Rectal smooth muscle tissue (tissue), 1 donor: ENCODE measurements at regions not wholly inside any gene's neighbourhood (a gene's known extent, or its start where the extent isn't known, plus 50 kb on each side); places are given as distances from the start of the nearest gene placed in this dataset.
"Not testable (repeated sequence)": the region's sequence is repeated elsewhere in the genome, so short reads cannot be mapped to it uniquely, and the experiment has no call there.

ENCODE experiments used
- H3K27ac ChIP-seq: one replicate; pipeline ENCODE4 v1.7.0; 2013; ENCODE audit warnings: low read depth, low read length, inconsistent platforms
- H3K27me3 ChIP-seq: one replicate; pipeline ENCODE4 v1.7.0; 2013; ENCODE audit warnings: low read length; ENCODE audit not compliant: control insufficient read depth, insufficient read depth
- H3K36me3 ChIP-seq: one replicate; pipeline ENCODE4 v1.7.0; 2013; ENCODE audit warnings: low read length; ENCODE audit not compliant: control insufficient read depth, insufficient read depth
- H3K4me1 ChIP-seq: one replicate; pipeline ENCODE4 v1.7.0; 2013; ENCODE audit warnings: low read length; ENCODE audit not compliant: control insufficient read depth, insufficient read depth
- H3K4me3 ChIP-seq: one replicate; pipeline ENCODE4 v1.7.0; 2013; ENCODE audit warnings: low read length
- H3K9ac ChIP-seq: one replicate; pipeline ENCODE4 v1.7.0; 2013; ENCODE audit warnings: low read length

GRCh38 chr6:97712751-97713150 lies 429.7 kb upstream of the MMS22L start:
- Histone ChIP-seq H3K9ac (no peak overlapping the region), H3K27me3 (no peaks in the 10 kb centered on the region)

DNA sequence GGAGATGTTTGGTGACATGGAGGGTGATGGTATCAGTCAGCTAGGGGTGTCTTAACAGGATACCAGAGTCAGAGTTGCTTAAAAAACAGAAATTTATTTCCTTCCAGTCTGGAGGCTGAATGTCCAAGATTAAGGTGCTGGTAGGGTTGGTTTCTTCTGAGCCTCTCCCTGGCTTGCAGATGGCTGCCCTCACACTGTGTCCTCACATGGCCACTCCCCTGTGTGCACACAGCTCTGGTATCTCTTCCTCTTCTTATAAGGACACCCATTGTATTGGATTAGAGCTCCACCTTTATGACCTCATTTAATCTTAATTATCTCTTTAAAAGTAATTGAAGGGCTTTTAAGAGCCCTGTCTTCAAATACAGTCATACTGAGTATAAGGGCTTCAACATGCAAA lies 431.8 kb upstream of the MMS22L start:
- no peaks in the 10 kb centered on the region for H3K27me3 ChIP-seq
- no peak overlapping the region for H3K27ac ChIP-seq
- no peaks in the 10 kb centered on the region for H3K4me1 ChIP-seq
- no peak overlapping the region for H3K4me3 ChIP-seq
- H3K36me3 ChIP-seq, result no peaks in the 10 kb centered on the region
- H3K9ac ChIP-seq, result no peak overlapping the region

More at GRCh38 chr6:97712751-97713150, 429.7 kb upstream of the MMS22L start:
- Histone ChIP-seq H3K4me1 (no peaks in the 10 kb centered on the region), H3K27ac (no peak overlapping the region), H3K36me3 (no peaks in the 10 kb centered on the region), H3K4me3 (no peak overlapping the region)

- Histone ChIP-seq H3K9ac (no peak overlapping the region), H3K4me1 (no peaks in the 10 kb centered on the region), H3K36me3 (no peaks in the 10 kb centered on the region), H3K27me3 (no peaks in the 10 kb centered on the region), H3K27ac (no peak overlapping the region), H3K4me3 (no peak overlapping the region)
These were observed 434.1 kb upstream of the MMS22L start for GRCh38 chr6:97717086-97717485.

DNA sequence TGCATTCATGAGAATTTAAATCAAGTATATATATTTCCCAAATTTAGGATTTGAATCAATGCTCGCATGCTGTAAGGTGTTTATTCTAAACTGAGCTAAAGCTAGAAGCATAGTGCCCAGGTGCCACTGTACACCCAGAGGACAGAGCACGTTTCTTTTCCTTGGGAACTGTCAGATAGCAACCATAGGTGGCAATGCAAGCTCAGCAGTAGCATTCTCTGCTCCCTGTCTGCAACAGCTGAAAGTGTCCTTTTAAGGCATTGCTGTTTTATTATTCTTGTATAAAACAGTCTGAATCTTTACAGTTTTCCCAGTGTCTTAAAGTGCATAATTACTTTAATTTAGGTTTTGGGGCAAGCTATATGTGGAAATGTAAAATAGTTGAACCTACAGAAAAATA lies 443.4 kb upstream of the MMS22L start:
- H3K4me3 ChIP-seq, result no peak overlapping the region
- no peak overlapping the region for H3K9ac ChIP-seq
- H3K4me1 ChIP-seq, result no peaks in the 10 kb centered on the region
- no peaks in the 10 kb centered on the region for H3K36me3 ChIP-seq
- no peak overlapping the region for H3K27ac ChIP-seq
- H3K27me3 ChIP-seq, result no peaks in the 10 kb centered on the region

DNA sequence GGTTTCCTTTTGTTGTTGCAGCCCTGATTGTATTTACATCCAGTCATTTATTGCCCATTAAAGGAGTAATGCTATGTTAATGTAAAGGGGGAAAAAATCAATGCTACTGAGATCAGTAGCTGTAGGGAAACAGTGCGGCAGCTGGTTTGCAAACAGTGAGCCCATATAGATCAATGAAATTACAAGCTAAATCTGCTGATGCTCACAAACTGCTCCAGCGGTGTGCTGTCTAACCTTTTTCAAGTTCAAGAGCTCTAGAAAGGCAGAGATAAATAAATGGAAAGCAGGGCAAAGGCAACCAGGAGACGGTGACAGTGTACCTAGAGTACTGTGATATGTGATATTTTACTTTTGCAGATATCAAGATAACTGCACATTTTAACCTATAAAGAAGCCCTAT lies 449.0 kb upstream of the MMS22L start:
- no peaks in the 10 kb centered on the region for H3K36me3 ChIP-seq
- H3K4me1 ChIP-seq, result no peaks in the 10 kb centered on the region
- H3K9ac ChIP-seq, result no peak overlapping the region
- H3K27ac ChIP-seq, result no peak overlapping the region
- no peaks in the 10 kb centered on the region for H3K27me3 ChIP-seq
- no peak overlapping the region for H3K4me3 ChIP-seq

DNA sequence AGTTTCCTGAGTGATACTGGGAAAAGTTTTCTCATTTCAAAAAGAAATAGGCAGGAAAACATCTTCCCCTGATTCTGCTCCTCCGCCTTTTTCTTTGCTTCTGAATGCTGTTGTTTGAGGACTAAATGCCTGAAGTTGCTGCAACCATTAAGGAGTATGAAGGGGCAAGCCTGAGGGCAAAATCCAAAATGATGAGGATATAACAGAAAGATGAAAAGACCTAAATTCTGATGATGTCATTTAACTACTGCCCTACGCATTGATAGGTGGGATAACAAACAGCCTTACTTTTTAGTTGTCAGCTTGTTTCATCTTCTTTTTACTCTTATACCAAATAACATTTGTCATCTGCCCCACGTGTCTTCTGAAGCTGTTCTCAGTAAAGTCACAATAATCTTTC lies 474.6 kb upstream of the MMS22L start:
- Histone ChIP-seq H3K36me3 (no peaks in the 10 kb centered on the region), H3K4me1 (no peaks in the 10 kb centered on the region), H3K9ac (no peak overlapping the region), H3K27me3 (no peaks in the 10 kb centered on the region), H3K4me3 (no peak overlapping the region), H3K27ac (no peak overlapping the region)

- Histone ChIP-seq H3K4me3 (no peak overlapping the region), H3K36me3 (no peaks in the 10 kb centered on the region), H3K27ac (no peak overlapping the region), H3K4me1 (no peaks in the 10 kb centered on the region), H3K9ac (no peak overlapping the region), H3K27me3 (no peaks in the 10 kb centered on the region)
These were observed 482.4 kb upstream of the MMS22L start for GRCh38 chr6:97765461-97765860.

DNA sequence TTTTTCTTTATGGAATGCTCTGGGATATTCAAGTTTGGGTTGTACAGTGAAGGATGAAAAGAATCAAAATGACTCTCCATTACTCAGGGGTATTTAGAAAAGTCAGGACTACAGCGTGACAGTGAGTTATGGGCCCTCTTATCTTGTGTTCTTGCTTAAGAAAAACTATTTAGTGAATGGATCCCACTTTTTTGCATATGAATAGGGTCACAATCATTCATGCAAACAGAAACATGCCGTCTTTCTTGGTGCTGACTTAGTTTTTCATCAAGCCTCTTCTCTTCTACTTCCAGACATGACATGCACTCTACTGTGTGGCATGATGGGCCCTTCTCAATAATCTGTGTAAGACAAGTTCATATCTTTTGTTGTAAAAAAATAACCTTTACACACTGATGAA lies 488.4 kb upstream of the MMS22L start:
- Histone ChIP-seq H3K4me3 (no peak overlapping the region), H3K36me3 (no peaks in the 10 kb centered on the region), H3K9ac (no peak overlapping the region), H3K4me1 (no peaks in the 10 kb centered on the region), H3K27me3 (no peaks in the 10 kb centered on the region), H3K27ac (no peak overlapping the region)

- no peak overlapping the region for H3K4me3 ChIP-seq
- no peaks in the 10 kb centered on the region for H3K36me3 ChIP-seq
- H3K9ac ChIP-seq, result no peak overlapping the region
- no peaks in the 10 kb centered on the region for H3K27me3 ChIP-seq
- no peaks in the 10 kb centered on the region for H3K4me1 ChIP-seq
- H3K27ac ChIP-seq, result no peak overlapping the region
These were observed 492.0 kb upstream of the MMS22L start for GRCh38 chr6:97775012-97775411.

DNA sequence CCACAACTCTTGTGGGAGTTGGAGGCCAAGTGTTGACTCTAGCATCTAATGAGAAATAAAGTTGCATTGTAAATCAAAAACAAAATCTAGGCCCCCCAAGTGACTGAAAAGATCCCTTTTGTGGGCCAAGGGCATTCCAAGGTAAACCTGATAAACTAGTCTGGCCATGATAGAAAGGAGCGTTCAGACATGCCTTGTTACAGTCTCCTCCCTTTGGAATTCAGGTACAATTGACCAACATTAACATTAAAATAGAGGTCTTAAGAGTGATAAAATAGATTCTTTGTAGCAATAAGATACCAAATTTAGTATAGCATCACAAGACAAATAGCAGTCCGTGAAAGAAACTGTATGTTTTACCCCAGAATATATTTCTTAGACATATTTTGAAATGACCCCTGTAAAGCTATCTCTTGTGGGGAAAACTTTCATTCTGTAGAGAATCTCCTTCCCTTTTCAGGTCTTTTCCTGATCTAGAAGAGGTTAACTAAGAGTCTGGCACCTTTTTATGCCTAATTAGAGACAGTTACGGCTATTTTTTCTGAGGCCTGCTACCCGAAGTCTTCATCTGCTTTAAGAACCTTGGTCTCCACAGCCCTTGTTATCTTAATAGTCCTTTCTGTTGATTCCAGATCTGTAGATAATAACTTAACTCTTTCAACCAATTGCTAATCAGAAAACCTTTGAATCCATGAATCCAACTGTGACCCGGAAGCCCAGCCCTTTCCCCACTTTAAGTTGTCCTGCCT lies 495.4 kb upstream of the MMS22L start:
- H3K36me3 ChIP-seq, result no peaks in the 10 kb centered on the region
- no peak overlapping the region for H3K9ac ChIP-seq
- H3K4me1 ChIP-seq, result no peaks in the 10 kb centered on the region
- no peak overlapping the region for H3K4me3 ChIP-seq
- H3K27me3 ChIP-seq, result no peaks in the 10 kb centered on the region
- H3K27ac ChIP-seq, result no peak overlapping the region

DNA sequence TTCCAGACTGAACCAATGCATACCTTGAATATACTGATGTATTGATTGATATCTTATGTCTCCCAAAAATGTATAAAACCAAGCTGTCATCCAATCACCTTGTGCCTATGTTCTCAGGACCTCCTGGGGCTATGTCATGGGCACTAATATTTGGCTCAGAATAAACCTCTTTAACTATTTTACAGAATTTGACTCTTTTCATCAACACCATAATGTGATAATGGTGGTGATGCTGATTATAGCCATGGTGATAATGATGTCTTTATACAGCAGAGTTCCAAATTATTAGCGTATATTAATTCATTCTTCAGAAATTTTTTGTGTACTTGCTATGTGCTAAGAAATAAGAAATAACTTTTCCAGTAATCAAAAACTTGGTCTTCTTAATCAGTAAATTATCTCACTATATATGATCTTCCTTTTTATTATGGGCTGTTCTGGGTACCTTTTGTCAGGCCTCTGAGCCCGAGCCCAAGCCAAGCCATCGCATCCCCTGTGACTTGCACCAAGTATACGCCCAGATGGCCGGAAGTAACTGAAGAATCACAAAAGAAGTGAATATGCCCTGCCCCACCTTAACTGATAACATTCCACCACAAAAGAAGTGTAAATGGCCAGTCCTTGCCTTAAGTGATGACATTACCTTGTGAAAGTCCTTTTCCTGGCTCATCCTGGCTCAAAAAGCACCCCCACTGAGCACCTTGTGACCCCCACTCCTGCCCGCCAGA lies 496.2 kb upstream of the MMS22L start:
- not testable (repeated sequence) for H3K36me3 ChIP-seq, H3K9ac ChIP-seq, H3K27me3 ChIP-seq, H3K4me1 ChIP-seq, H3K4me3 ChIP-seq, H3K27ac ChIP-seq

GRCh38 chr6:97790926-97791590 lies 508.0 kb upstream of the MMS22L start:
- Histone ChIP-seq H3K27me3 (no peaks in the 10 kb centered on the region), H3K9ac (no peak overlapping the region), H3K4me3 (no peak overlapping the region), H3K27ac (no peak overlapping the region), H3K36me3 (no peaks in the 10 kb centered on the region), H3K4me1 (no peaks in the 10 kb centered on the region)
